Inflammatory macrophage (primary cell): ENCODE measurements at regions not wholly inside any gene's neighbourhood (a gene's known extent, or its start where the extent isn't known, plus 50 kb on each side); places are given as distances from the start of the nearest gene placed in this dataset.

Experiments used
- DNase-seq, 2 donors: peaks; one replicate each; pipeline ENCODE4 v3.0.0-alpha.2; 2020 to 2022

DNA sequence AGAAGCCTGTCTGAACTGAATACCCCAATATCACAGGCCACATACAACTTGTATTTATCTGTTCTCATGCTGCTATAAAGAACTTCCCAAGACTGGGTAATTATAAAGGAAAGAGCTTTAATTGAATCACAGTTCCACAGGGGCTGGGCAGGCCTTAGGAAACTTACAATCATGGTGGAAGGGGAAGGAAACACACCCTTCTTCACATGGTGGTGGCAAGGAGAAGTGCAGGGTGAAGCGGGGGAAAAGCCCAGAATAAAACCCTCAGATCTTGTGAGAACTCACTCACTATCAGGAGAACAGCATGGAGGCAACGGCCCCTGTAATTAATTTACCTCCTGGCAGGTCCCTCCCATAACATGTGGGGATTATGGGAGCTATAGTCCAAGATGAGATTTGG, 50.3 kb upstream of the FNDC1 start:
- DNase-seq: peak; percentile 55 to 62

DNA sequence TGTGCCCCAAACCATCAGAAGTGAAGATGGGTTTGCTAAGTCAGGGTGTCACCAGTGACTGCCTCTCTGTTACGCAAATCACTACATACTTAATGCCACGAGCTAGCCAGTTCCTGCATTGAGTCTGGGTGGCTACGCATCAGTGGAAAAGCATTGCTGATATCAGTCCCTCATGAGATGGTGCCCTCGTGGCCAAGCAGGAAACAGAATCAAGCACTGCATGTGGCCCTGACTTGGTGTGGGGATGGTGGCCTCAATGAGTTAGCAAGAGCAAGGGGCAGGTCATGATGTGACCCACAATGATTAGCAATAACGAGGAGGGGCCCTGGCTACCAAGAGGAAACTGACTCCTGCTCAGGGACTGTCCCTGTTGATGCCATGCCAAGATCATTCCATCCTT, 51.6 kb upstream of the FNDC1 start:
- peak; percentile 94 to 96 for DNase-seq

DNA sequence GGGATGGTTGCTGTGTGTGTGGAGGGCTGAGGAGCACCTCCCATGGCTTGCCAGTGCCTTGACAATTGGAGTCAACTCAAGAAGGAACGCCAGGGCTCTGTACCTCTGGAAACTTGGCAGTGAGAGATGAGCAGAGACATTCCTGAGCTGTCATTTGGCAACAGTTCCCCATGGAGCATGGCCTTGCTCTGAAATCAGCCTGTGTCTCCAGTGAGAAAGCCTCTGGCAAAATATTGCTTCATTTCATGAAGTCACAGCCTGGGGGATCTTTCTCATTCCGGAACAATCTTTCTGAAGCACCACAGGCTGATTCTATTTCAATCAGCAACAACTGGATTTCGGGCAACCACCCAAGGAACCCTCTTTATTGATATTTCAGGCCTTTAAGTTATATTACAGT, 52.2 kb upstream of the FNDC1 start:
- DNase-seq: peak; percentile 70 to 79

DNA sequence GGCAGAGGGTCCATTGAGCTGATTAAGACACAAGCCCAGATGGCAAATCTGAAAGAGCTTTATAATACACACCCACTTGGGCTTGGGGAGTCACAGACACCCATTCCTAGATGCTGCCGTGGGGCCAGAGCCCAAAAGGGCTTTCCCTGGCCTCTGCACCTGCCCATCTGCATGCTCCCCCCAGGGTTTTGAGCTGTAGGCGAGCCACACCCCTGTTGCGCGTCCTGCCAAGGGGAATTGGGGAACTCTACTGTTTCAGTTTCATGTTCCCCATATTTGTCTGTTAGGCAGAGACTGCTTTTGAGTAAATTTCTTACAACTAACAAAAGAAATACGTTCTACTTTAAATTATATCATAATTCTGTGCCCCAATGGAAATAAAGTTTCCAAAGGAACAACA, 52.9 kb upstream of the FNDC1 start:
- DNase-seq: peak; percentile 83 to 85

DNA sequence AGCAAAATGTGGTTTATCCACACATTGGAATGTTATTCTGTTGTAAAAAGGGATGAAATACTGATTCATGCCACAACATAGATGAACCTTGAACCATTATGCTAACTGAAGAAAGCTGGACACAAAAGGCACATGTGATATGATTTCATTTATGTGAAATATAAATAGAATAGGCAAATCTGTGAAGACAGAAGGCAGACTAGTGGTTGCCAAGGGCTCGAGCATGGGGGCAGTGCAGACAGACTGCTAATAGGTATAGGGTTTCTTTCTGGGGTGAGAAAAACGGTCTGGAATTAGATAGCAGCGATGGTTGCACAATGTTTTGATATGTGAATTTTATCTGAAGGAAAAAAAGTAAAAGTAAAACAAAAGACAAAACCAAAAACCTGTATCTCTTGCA, 54.6 kb upstream of the FNDC1 start:
- peak in 1 of 2 donors; percentile 30 for DNase-seq

DNA sequence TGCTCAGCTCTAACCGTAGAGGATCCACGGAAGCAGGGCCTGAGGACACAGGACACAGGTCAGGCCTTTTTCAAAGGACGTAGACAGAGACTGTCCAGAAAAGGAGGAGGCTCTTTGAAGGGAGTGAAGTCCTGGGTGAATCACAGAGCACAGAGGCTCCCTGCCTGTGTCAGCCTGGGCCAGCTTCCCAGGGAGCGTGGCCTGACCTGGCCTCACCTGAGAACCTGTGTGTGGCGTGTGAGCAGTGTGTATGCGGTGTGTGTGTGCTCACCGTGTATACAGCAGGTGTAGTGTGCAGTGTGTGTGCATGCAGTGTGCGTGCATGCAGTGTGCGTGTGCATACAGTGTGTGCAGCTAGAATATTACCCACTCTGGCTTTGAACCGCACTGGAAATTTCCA, 56.0 kb upstream of the FNDC1 start:
- DNase-seq: no peak

DNA sequence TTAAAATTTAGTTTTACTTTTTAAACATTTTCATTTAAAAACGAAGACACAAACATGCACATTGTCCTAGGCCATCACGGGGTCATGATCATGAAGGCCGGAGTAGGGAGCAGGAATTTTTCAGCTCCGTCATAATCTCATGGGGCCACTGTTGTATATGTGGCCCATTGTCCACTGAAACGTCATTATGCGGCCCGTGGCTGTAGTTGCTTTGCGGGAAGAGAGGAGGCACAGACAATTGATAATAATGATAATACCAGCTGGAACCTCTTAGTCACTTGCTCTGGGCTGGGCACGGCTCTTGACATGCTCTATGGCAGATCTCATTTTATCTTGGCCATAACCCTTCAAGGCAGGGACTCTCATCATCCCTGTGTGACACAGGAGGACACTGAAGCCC, 56.5 kb upstream of the FNDC1 start:
- DNase-seq: no peak

DNA sequence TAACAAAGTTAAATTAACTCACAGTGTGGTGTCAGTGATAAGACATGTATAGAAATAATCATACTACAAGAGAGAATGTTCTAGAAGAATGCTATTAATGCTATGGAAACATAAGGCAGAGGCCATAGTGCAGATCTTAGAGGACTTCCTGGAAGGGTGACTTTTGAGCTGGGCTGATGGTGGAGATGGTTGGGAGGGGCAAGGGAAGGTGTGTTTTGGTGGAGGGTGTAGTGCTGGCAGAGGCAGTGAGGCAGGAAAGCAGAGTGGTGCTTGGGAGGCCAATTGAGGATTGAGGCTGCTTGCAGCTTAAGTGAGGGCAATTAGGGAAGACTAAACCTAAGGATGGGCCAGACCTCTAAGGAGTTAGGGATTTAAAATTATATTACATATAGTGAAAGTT, 58.5 kb upstream of the FNDC1 start:
- no peak for DNase-seq

DNA sequence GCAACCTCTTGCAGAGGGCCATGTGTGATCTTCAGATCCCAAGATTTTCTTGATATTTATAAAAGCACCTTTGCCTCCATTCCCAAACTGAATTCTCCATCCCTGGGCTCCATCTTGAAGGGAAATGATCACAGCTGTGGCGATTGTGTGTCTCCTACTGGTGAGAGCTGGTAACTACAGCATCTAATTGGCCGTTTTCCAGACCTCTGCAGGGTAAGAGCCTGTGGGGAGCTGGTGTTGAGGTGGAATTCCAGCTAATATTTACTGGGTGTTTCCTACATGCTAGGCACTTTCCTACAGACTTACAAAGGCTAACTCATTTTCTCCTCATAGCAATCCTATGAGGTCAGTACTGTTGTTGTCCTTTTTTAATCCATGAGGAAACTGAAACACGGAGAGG, 59.2 kb upstream of the FNDC1 start:
- peak; percentile 65 to 70 for DNase-seq

DNA sequence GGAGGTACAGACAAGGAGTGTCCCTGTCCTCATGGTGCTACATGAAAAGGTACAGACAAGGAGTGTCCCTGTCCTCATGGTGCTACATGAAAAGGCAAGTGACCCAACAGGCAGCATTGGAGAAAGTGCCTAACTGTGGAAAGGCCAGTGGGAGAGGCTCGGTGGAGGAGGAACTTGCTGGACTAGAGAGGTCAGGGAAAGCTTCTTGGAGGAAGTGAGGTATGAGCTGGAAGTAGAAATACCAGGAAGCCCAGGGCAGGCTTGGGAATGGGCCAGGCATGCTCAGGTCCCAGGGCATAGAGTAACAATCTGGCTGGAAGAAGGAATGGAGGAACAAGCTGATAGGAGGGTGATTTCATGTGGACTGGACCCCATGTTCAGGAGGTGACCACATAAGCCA, 59.8 kb upstream of the FNDC1 start:
- DNase-seq: peak; percentile 13 to 45

DNA sequence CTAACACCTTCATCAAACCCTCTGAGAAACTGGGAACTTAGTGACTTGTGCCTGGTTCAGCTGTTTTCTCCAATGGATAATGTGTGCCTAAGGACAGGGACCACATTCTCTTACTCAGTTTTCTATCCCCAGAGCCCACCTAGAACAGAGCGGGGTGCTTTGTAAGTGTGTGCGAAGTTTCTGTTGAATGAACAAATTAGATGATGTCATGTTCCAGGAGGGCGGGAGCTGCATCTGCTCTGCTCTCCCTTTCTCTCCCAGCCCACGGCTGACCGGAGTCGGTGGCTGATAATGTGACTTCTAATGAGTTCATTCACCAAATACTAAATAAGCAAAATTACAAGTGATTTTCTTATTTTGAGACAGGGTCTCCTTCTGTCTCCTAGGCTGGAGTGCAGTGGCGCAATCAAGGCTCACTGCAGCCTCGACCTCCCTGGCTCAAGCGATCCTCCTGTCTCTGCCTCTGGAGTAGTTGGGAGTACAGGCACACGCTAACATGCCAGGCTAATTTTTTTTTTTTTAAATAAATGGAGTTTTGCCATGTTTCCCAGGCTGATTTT, 60.7 kb upstream of the FNDC1 start:
- DNase-seq: no peak

DNA sequence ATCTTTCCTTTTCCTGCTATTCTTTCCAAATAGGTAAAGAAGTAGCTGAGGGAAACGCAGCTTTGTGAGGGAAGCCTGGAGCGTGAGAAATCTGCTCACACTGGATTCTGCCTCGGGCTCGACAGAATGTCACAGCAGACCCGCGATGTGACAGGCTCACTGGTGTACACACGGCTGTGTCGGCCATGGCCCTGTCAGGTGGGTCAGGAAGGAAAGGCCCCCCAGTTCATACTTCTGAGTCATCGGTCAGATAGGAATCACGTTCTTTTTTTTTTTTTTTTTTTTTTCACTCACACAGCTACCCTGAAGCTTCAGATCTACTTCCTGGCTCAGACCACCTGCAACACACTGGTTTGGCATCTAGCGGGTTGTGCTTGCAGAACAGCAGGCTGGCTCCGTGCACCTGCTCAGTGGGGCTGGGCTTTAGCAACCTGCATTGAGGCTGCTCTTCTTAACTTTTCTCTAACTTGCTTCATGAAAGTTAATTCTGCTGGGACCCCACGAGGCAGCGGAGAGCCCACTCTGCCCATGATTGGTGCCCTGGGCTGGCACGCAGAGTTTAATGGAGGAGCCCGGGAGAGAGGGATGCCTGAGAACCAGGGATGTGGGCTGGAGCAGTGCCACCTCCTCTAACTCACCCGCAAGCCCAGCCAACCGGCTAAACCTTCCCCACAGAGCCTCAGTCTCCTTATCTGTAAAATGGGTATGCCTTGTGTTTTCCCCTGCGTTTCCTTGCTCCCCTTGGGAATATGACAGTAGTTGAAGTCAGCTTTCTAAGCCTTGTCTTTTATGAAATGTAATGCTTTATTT, 61.5 kb upstream of the FNDC1 start:
- DNase-seq: no peak

DNA sequence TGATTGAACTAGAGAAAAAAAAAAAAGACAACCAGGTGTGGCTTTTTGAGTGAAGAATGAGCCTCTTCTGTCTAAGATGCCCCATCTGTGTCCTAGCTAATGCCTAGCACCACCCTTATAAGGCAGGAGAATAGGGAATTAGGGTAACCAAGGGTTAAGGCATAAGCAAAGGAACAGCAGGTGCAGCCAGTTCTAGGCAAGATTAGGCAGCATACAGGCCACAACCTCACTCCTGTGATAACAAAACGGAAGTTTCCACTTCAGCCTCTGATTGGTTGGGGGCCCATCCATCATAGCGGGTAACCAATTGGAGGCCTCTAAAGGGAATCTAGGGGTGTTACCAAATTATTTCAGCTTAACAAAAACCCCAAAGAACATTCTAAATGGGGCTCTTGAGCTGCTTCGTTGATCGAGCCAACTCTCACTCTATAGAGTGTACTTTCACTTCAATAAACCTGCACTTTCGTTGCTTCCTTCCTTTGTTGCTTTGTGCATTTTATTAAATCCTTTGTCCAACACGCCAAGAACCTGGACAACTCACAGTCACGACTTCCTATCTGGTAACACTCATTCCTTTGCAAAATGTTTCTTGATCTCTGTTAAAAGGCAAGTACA, 61.9 kb upstream of the TAGAP start:
- DNase-seq: peak; percentile 90 to 96

DNA sequence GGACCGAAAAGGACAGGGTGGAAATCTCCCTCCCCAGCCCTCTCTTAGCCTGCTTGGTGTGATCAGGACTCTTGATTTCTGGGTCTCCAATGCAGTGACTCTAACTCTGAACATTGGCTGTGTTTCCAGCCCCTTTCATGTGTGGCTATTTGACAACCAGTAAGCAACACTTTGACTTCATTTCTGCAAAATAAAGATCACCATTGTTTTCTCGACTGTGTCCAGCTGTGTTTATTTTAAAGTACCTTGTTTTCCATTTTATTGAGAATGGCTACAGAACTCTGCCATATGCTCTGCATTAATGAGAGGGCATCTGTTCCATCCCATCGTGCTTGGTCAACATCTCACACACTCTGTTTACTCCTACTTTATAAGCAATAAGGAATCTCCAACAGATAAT, 60.9 kb upstream of the TAGAP start:
- no peak for DNase-seq

DNA sequence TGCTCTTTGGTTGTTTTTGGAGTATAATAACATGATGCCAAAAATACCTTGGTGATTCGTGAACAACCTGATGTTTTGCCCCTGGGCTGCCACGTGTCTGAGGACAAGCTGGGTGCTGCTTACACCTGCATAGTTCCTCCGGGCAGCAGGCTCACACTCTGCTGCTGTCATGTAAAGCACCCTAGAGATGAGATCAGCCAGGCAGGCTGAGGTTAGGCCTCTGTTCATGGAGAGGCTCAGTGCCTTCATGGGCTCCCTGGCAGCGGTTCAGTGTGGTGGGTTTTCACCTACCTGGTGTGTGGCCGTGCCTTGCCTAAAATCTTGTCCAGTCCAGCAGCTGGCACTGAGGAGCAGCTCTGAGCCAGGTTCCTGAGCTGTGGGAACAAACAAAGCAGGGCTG, 60.1 kb upstream of the TAGAP start:
- no peak for DNase-seq

DNA sequence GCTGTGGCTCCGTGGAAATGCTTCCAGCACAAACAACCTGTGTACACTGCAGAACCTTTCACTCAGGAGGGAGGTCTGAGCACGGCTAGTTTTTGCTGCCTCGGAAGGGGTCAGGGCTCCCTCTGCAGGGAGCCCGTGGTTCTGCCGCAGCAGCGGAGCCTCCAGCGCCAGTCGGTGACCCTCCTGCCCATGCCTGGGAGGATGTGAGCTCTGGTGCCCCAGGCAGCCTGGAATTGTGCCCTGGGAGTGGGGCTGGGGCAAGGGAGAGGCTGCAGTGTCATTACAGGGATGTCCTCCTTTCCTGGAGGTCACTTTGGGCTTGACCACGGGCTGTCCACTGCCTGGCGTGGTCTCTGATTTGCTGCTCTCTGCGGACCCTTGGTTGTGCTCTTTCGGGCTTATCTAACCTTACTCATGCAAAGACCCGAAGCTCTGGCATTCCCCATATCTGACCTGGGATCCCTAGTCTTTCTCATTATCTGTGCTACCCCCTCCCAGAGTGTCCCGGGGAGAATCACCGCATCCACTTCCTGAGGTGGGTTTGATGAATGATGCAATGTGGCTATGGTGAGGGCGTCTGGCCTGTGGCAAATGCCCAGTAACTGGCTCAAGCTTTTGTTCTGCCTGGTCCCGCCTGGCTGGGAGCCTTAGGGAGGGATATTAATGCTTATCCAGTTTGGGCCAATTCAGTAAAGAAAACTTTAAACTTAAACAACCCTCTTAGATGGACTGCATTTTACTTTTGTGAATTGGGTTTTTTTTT, 59.6 kb upstream of the TAGAP start:
- DNase-seq: peak; percentile 76

DNA sequence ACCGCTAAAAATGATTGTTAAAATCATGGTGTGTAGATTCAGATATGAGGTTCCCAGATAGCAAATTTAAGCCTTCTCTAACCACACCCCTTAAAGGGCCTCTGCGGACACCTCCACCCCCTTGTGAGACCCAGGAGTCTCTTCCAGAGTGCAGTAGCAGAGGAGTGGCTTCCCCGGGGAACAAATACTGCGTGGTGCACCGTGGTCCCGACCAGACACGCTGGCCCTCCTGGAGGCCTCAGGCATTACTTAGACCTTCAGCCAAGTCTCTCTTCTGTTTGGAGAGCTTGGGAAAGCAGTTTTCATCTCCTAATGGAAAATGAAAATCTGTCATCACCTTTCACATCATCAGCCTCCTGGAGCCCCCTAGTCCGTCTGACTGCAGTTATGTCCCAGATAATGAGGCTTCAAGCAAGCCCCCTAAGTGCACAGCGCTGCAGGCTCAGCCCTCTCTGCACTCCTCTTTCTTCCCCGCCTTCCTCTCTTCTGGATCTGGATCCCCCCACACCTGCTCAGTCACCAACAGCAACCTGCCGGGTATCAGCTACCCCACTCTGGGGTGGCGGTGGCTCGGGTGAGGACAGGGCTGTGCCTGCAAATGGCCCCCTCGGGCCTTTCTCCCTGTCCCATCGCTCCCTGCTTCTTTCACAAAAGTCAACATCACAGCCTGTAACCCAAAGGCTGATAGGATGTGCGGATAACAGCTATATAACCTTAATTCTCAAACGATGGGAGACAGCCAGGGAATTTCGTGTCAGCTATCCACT, 58.8 kb upstream of the TAGAP start:
- no peak for DNase-seq

DNA sequence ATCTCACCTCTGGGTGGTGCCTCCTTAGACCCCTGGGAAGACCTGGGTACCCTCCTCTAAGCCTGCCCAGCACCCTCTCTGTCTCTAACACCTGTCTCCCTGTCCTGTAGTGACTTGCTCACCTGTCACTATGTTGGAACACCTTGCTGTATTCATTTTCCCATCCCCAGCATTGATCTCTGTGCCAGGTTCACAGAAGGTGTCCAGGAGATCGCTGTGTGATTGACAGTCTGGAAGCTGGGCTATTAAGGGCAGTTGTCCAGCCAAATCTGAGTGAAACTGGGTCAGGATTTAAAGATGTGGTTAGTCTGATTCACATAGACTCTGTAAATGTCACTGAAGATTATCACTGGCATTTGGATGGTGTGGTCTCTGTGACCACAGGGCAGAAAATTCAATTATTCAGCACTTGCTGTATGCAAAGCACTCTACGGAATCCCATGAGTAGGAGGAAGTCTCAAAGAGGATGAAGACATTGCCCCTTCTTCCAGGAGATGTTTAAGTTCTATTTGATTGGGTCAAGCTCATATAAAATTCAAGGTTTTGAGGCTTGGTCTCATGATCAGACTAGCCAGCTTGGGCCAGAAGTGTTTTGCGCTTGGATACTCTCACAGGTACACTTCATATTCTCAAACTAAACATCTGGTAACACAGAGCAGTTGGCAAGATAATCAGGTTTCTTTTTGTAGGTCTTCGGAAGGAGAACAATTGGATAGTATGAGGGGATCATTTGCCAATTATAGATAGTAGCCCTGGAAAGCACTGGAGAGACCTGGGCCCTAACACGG, 57.8 kb upstream of the TAGAP start:
- DNase-seq: no peak

DNA sequence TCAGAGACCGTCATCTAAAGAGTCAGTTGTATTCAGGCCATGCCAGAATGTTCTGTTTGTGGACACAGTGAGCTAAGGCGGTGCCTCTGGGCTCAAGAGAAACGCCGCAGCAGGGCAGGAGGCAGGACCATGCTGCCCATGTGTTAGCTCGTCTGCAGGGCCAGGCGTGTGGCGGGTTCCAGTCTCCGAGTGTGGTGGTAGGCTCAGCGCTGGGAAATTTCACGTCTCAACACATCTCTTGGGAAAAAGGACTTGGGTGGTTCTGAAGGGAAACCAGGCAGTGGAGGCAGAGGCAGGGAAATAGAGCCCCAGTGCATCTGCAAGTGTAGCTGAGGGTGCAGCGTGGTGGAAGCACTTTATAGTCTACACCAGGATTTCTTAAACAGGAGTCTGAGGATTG, 56.9 kb upstream of the TAGAP start:
- DNase-seq: no peak

DNA sequence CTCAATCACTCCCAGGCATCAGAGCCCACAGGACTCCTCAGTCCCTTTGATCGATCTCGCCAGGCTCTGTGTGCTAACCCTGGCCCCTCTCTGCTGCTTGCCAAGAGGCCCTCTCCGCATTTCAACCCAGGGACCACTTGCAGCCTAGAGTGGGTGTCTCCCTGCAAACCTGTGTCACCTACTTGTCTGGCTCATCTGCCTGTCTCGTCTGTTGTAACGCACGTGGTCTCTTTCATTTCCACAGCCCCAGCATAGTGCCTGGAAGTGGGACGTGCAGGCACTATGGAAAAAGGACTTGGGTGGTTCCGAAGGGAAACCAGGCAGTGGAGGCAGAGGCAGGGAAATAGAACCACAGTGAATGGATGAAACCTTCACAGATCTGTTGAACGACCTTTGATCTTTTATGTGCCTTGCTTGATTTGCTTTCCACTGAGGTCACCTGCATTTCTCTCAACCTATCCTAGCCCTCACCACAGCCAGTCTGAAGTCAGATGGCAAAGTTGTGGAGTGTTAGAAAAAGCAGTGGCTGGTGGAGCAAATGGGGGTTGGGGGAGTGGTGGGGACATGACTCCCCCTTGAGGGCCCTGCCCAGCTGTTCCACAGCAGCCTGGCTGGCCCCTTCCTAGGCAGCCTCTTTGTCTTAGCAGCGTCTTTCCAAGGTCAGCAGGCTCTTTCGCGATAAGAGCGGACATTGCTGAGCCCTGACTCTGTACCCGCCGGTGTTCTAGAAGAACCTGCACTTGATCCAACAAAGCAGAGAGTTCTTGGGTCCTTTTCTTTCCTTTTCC, 55.8 kb upstream of the TAGAP start:
- no peak for DNase-seq

DNA sequence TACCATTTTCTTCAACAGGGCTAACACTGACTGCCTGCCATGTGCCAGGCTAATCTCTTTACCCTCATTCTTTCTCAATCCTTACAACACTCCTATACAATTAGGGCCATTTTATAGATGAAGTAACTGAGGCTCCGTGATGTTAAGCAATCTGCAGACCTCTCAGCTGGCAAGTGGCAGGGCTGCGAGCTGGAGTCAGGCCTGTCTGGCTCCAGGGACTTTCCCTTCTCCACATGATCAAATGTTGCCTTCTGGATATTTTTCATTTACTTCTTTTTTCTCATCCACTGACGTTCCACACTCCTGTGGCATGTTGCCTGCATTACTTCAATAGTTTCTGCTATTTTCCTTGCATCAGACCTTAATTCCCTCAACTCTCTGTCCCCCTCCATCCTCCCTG, 55.2 kb upstream of the TAGAP start:
- DNase-seq: peak; percentile 47 to 69
